H1 (cell line): ENCODE measurements at regions not wholly inside any gene's neighbourhood (a gene's known extent, or its start where the extent isn't known, plus 50 kb on each side); places are given as distances from the start of the nearest gene placed in this dataset.

ENCODE experiments used
- BACH1 ChIP-seq: IDR thresholded peaks from 2 replicates; pipeline ENCODE4 v1.6.1; 2012; ENCODE audit warnings: low read length, improper control_type of control experiment
- CBX8 ChIP-seq: fragments of 300-800, 300-1000 bp; sonication (generic); IDR thresholded peaks from 2 replicates; pipeline ENCODE4 v1.7.1; 2016; ENCODE audit warnings: low read depth, low read length, borderline replicate concordance
- CTCF ChIP-seq, 3 experiments: IDR thresholded peaks; 1 replicate in 2 of 3; 2 replicates in 1 of 3; pipeline versions ENCODE4 v1.5.1 to v1.6.1; 2011; ENCODE audit warnings: low read length in 3 of 3, mild to moderate bottlenecking in 3 of 3, inconsistent platforms in 2 of 3, low read depth in 1 of 3, moderate library complexity in 1 of 3; ENCODE audit not compliant: insufficient read depth in 1 of 3; ENCODE audit errors: control extremely low read depth in 1 of 3
- EGR1 ChIP-seq: IDR thresholded peaks from 2 replicates; pipeline ENCODE4 v1.6.1; 2011; ENCODE audit warnings: low read depth, low read length, borderline replicate concordance
- MAX ChIP-seq: IDR thresholded peaks from 2 replicates; pipeline ENCODE4 v1.6.1; 2012; ENCODE audit warnings: inconsistent platforms
- RFX5 ChIP-seq: IDR thresholded peaks from 2 replicates; pipeline ENCODE4 v1.6.1; 2011; ENCODE audit warnings: low read depth, low read length, improper control_type of control experiment, borderline replicate concordance
- SAP30 ChIP-seq: fragments of 300-600 bp; sonication (generic); IDR thresholded peaks from 2 replicates; pipeline ENCODE4 v1.7.1; 2012; ENCODE audit warnings: low read length, moderate library complexity, mild to moderate bottlenecking, inconsistent platforms; ENCODE audit not compliant: insufficient read depth, insufficient replicate concordance
- TF ChIP-seq, protein P1 (sequence below): fragments of 300-600 bp; sonication (generic); IDR thresholded peaks from 2 replicates; pipeline ENCODE4 v1.7.1; 2012; ENCODE audit warnings: low read length, moderate library complexity, mild to moderate bottlenecking, inconsistent platforms; ENCODE audit not compliant: insufficient replicate concordance

DNA sequence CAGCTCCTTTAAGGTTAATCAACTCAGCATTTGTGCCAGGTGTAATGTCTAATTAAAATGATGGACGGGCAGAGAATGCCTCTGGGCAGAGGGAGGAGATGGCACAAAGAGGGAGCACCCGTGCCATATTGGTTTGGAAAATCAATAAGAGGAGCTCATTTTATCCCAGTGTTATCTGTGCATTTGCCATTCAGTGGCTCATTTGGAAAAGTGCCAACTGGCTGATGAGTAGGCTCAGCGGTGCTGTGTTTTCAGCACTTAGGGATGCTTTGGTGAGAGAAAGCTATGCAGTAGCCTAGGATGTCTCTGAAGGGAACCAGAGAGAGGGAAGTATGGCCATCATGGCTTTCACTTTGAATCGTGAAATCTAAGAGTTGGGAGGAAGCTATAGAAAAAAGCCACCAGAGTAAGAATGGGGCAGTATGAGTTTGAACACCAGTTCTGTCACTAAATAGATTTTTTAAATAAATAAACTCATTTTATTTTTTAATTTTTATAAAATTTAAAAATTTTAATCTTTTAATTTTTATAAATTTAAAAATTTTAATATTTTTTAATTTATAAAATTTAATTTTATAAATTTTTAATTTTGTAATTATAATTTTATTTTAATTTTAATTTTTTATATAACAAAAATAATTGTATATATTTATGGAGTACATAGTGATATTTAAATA lies 472.8 kb downstream of the BRINP1 start (continued):
- TF ChIP-seq, protein P1, sequence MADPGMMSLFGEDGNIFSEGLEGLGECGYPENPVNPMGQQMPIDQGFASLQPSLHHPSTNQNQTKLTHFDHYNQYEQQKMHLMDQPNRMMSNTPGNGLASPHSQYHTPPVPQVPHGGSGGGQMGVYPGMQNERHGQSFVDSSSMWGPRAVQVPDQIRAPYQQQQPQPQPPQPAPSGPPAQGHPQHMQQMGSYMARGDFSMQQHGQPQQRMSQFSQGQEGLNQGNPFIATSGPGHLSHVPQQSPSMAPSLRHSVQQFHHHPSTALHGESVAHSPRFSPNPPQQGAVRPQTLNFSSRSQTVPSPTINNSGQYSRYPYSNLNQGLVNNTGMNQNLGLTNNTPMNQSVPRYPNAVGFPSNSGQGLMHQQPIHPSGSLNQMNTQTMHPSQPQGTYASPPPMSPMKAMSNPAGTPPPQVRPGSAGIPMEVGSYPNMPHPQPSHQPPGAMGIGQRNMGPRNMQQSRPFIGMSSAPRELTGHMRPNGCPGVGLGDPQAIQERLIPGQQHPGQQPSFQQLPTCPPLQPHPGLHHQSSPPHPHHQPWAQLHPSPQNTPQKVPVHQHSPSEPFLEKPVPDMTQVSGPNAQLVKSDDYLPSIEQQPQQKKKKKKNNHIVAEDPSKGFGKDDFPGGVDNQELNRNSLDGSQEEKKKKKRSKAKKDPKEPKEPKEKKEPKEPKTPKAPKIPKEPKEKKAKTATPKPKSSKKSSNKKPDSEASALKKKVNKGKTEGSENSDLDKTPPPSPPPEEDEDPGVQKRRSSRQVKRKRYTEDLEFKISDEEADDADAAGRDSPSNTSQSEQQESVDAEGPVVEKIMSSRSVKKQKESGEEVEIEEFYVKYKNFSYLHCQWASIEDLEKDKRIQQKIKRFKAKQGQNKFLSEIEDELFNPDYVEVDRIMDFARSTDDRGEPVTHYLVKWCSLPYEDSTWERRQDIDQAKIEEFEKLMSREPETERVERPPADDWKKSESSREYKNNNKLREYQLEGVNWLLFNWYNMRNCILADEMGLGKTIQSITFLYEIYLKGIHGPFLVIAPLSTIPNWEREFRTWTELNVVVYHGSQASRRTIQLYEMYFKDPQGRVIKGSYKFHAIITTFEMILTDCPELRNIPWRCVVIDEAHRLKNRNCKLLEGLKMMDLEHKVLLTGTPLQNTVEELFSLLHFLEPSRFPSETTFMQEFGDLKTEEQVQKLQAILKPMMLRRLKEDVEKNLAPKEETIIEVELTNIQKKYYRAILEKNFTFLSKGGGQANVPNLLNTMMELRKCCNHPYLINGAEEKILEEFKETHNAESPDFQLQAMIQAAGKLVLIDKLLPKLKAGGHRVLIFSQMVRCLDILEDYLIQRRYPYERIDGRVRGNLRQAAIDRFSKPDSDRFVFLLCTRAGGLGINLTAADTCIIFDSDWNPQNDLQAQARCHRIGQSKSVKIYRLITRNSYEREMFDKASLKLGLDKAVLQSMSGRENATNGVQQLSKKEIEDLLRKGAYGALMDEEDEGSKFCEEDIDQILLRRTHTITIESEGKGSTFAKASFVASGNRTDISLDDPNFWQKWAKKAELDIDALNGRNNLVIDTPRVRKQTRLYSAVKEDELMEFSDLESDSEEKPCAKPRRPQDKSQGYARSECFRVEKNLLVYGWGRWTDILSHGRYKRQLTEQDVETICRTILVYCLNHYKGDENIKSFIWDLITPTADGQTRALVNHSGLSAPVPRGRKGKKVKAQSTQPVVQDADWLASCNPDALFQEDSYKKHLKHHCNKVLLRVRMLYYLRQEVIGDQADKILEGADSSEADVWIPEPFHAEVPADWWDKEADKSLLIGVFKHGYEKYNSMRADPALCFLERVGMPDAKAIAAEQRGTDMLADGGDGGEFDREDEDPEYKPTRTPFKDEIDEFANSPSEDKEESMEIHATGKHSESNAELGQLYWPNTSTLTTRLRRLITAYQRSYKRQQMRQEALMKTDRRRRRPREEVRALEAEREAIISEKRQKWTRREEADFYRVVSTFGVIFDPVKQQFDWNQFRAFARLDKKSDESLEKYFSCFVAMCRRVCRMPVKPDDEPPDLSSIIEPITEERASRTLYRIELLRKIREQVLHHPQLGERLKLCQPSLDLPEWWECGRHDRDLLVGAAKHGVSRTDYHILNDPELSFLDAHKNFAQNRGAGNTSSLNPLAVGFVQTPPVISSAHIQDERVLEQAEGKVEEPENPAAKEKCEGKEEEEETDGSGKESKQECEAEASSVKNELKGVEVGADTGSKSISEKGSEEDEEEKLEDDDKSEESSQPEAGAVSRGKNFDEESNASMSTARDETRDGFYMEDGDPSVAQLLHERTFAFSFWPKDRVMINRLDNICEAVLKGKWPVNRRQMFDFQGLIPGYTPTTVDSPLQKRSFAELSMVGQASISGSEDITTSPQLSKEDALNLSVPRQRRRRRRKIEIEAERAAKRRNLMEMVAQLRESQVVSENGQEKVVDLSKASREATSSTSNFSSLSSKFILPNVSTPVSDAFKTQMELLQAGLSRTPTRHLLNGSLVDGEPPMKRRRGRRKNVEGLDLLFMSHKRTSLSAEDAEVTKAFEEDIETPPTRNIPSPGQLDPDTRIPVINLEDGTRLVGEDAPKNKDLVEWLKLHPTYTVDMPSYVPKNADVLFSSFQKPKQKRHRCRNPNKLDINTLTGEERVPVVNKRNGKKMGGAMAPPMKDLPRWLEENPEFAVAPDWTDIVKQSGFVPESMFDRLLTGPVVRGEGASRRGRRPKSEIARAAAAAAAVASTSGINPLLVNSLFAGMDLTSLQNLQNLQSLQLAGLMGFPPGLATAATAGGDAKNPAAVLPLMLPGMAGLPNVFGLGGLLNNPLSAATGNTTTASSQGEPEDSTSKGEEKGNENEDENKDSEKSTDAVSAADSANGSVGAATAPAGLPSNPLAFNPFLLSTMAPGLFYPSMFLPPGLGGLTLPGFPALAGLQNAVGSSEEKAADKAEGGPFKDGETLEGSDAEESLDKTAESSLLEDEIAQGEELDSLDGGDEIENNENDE: no peak
- no peak for TF ChIP-seq RFX5
- TF ChIP-seq SAP30: no peak
- no peak for TF ChIP-seq MAX
- no peak for TF ChIP-seq CTCF (IDR thresholded peaks at IDR 0.05; ENCODE audit: control extremely low read depth in 1 of 3, insufficient read depth in 1 of 3, low read depth in 1 of 3, low read length in 3 of 3)
- no peak for TF ChIP-seq EGR1
- no peak for TF ChIP-seq BACH1
- no peak for TF ChIP-seq CBX8
